Activated T-cell treated with anti-CD3 and anti-CD28 coated beads, Interleukin-2, amount 50 U/mL, for 72 hours (primary cell): ENCODE measurements at regions not wholly inside any gene's neighbourhood (a gene's known extent, or its start where the extent isn't known, plus 50 kb on each side); places are given as distances from the start of the nearest gene placed in this dataset.
"Not testable (repeated sequence)": the region's sequence is repeated elsewhere in the genome, so short reads cannot be mapped to it uniquely, and the experiment has no call there.

Source experiments
- ATAC-seq, 2 donors: fragments of 150-1000 bp; cut with Tn5 transposase; replicated peaks in 1 of 2; 2 replicates each; pipeline ENCODE4 v1.10.0; 2021; ENCODE audit warnings: moderate library complexity in 2 of 2, mild to moderate bottlenecking in 1 of 2
- DNase-seq, 2 donors: peaks; one replicate each; pipeline ENCODE4 v3.0.0; 2021 to 2022; ENCODE audit warnings: mixed read lengths in 1 of 2
- H3K27ac Mint-ChIP-seq: one replicate; pipeline ENCODE4 v1.8.0; 2022; ENCODE audit warnings: mild to moderate bottlenecking, moderate library complexity, mixed read lengths
- H3K27me3 Mint-ChIP-seq: one replicate; pipeline ENCODE4 v1.8.0; 2022; ENCODE audit warnings: low read depth, mixed read lengths
- H3K36me3 Mint-ChIP-seq, 2 donors: one replicate each; pipeline ENCODE4 v1.8.0; 2022; ENCODE audit warnings: mixed read lengths in 2 of 2, mild to moderate bottlenecking in 1 of 2; ENCODE audit not compliant: insufficient read depth in 2 of 2
- H3K4me1 Mint-ChIP-seq: one replicate; pipeline ENCODE4 v1.8.0; 2022; ENCODE audit warnings: low read depth, mixed read lengths
- H3K4me3 Mint-ChIP-seq, 2 donors: one replicate each; pipeline ENCODE4 v1.8.0; 2022; ENCODE audit warnings: mild to moderate bottlenecking in 2 of 2, mixed read lengths in 2 of 2, moderate library complexity in 2 of 2
- H3K9me3 Mint-ChIP-seq, 2 donors: one replicate each; pipeline ENCODE4 v1.8.0; 2022; ENCODE audit warnings: mixed read lengths in 2 of 2

GRCh38 chr13:97884707-97885468 lies 68.6 kb upstream of the IPO5 start:
- Mint-ChIP-seq H3K4me1 (no peaks in the 10 kb centered on the region), H3K27me3 (peaks cover 19% of the 10 kb centered on the region), H3K27ac (no peak overlapping the region), H3K4me3 (no peak overlapping the region), H3K9me3 (no peaks in the 10 kb centered on the region), H3K36me3 (no peaks in the 10 kb centered on the region)
- ATAC-seq, result no peak
- no peak for DNase-seq

- ATAC-seq (no peak), DNase-seq (no peak)
- Mint-ChIP-seq H3K27ac (no peak overlapping the region), H3K27me3 (peaks cover 20% of the 10 kb centered on the region), H3K4me3 (no peak overlapping the region), H3K4me1 (no peaks in the 10 kb centered on the region), H3K36me3 (no peaks in the 10 kb centered on the region), H3K9me3 (no peaks in the 10 kb centered on the region)
Observed at GRCh38 chr13:97885641-97886040, 67.8 kb upstream of the IPO5 start.

GRCh38 chr13:97889803-97890202 lies 63.7 kb upstream of the IPO5 start:
- no peak for ATAC-seq
- no peak for DNase-seq
- Mint-ChIP-seq H3K4me1 (no peaks in the 10 kb centered on the region), H3K27ac (no peak overlapping the region), H3K9me3 (no peaks in the 10 kb centered on the region), H3K27me3 (peaks cover 22% of the 10 kb centered on the region), H3K36me3 (peaks cover 0 to 2% of the 10 kb centered on the region in 2 donors), H3K4me3 (no peak overlapping the region)

GRCh38 chr13:97890573-97890972 lies 62.9 kb upstream of the IPO5 start:
- no peak overlapping the region for H3K27ac Mint-ChIP-seq
- no peak for DNase-seq
- H3K4me1 Mint-ChIP-seq, result no peaks in the 10 kb centered on the region
- ATAC-seq, result no peak
- H3K36me3 Mint-ChIP-seq, result peaks cover 0 to 2% of the 10 kb centered on the region in 2 donors
- no peaks in the 10 kb centered on the region for H3K9me3 Mint-ChIP-seq
- H3K27me3 Mint-ChIP-seq, result peaks cover 24% of the 10 kb centered on the region
- H3K4me3 Mint-ChIP-seq, result no peak overlapping the region

GRCh38 chr13:97891964-97892363 lies 61.5 kb upstream of the IPO5 start:
- H3K27ac Mint-ChIP-seq, H3K4me1 Mint-ChIP-seq, H3K9me3 Mint-ChIP-seq, DNase-seq, ATAC-seq, H3K36me3 Mint-ChIP-seq, H3K4me3 Mint-ChIP-seq: not testable (repeated sequence)
- peaks cover 24% of the 10 kb centered on the region for H3K27me3 Mint-ChIP-seq

- Mint-ChIP-seq H3K9me3 (no peaks in the 10 kb centered on the region), H3K4me1 (no peaks in the 10 kb centered on the region), H3K27ac (no peak overlapping the region), H3K27me3 (peaks cover 24% of the 10 kb centered on the region), H3K36me3 (peaks cover 0 to 2% of the 10 kb centered on the region in 2 donors), H3K4me3 (no peak overlapping the region)
- DNase-seq (no peak), ATAC-seq (no peak)
Observed at GRCh38 chr13:97892717-97893116, 60.8 kb upstream of the IPO5 start.

GRCh38 chr13:97895383-97895782 lies 58.1 kb upstream of the IPO5 start:
- no peak overlapping the region for H3K4me3 Mint-ChIP-seq
- peaks cover 0 to 2% of the 10 kb centered on the region in 2 donors for H3K36me3 Mint-ChIP-seq
- H3K27me3 Mint-ChIP-seq, result peaks cover 25% of the 10 kb centered on the region
- H3K4me1 Mint-ChIP-seq, result no peaks in the 10 kb centered on the region
- no peaks in the 10 kb centered on the region for H3K9me3 Mint-ChIP-seq
- H3K27ac Mint-ChIP-seq, result no peak overlapping the region
- no peak for DNase-seq
- ATAC-seq, result no peak

GRCh38 chr13:97896446-97896845 lies 57.0 kb upstream of the IPO5 start:
- H3K27me3 Mint-ChIP-seq, result peaks cover 25% of the 10 kb centered on the region
- H3K4me1 Mint-ChIP-seq, result no peaks in the 10 kb centered on the region
- H3K9me3 Mint-ChIP-seq, result no peaks in the 10 kb centered on the region
- peaks cover 0 to 2% of the 10 kb centered on the region in 2 donors for H3K36me3 Mint-ChIP-seq
- H3K4me3 Mint-ChIP-seq, result no peak overlapping the region
- no peak overlapping the region for H3K27ac Mint-ChIP-seq
- ATAC-seq (no peak), DNase-seq (no peak)

GRCh38 chr13:97901716-97902115 lies 51.8 kb upstream of the IPO5 start:
- Mint-ChIP-seq H3K36me3 (no peaks in the 10 kb centered on the region), H3K4me1 (no peaks in the 10 kb centered on the region), H3K9me3 (no peaks in the 10 kb centered on the region), H3K27ac (no peak overlapping the region), H3K4me3 (no peak overlapping the region), H3K27me3 (peaks cover 6% of the 10 kb centered on the region)
- DNase-seq (no peak), ATAC-seq (no peak)
